ENCODE measurements at regions not wholly inside any gene's neighbourhood (a gene's known extent, or its start where the extent isn't known, plus 50 kb on each side); places are given as distances from the start of the nearest gene placed in this dataset.

DNA sequence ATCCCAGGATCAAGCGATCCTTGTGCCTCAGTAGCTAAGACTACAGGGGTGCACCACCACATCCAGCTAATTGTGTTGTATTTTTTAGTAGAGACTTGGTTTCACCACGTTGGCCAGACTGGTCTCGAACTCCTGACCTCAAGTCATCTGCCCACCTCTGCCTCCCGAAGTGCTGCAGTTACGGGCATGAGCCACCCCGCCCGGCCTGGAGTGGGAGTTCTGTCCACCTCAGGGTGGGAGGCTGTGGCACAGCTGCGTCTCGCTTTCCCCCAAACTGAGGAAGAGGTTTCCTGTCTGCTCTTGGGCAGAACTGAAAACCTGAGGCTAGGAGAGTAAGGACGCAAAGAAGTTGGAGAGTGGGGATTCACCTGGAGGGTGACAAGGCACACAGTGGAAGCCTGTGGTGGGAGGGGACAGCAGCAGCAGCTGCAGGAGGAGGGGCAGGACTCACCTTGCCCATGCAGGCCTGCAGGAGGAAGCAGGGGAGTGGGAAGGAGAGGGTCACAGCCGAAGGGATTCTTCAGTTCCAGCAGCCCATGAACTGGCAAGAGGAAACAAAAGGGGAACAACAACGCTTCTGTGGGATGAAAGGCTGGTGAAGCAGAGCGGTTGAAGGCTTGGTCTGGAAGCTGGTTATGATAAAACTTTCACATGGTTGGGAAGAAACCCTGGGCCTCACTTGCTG, 181.4 kb downstream of the GAS1 start:
- H3K79me2 ChIP-seq (ENCODE audit: control insufficient read depth, low read length): no peaks in the 10 kb centered on the region
- no peak overlapping the region for H3K4me3 ChIP-seq (ENCODE audit: low read length)
- H3K27ac ChIP-seq (ENCODE audit: low read depth, low read length): no peak overlapping the region
- TF ChIP-seq, protein P1, sequence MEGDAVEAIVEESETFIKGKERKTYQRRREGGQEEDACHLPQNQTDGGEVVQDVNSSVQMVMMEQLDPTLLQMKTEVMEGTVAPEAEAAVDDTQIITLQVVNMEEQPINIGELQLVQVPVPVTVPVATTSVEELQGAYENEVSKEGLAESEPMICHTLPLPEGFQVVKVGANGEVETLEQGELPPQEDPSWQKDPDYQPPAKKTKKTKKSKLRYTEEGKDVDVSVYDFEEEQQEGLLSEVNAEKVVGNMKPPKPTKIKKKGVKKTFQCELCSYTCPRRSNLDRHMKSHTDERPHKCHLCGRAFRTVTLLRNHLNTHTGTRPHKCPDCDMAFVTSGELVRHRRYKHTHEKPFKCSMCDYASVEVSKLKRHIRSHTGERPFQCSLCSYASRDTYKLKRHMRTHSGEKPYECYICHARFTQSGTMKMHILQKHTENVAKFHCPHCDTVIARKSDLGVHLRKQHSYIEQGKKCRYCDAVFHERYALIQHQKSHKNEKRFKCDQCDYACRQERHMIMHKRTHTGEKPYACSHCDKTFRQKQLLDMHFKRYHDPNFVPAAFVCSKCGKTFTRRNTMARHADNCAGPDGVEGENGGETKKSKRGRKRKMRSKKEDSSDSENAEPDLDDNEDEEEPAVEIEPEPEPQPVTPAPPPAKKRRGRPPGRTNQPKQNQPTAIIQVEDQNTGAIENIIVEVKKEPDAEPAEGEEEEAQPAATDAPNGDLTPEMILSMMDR (IDR thresholded peaks at IDR 0.05; ENCODE audit: low read depth, low read length, poor library complexity, severe bottlenecking): no peak
- no peak for TF ChIP-seq EZH2phosphoT487 (IDR thresholded peaks at IDR 0.05; ENCODE audit: borderline replicate concordance, low read length)
- H3K36me3 ChIP-seq (ENCODE audit: control insufficient read depth, low read length): no peaks in the 10 kb centered on the region
- peaks cover 3% of the 10 kb centered on the region; the same call in 1 of the 2 replicates for H3K9me3 ChIP-seq (ENCODE audit: control insufficient read depth, insufficient read depth, low read length)
- H3K27me3 ChIP-seq (ENCODE audit: control insufficient read depth, low read length): no peaks in the 10 kb centered on the region
- H3K9me2 ChIP-seq (replicated peaks; ENCODE audit: control insufficient read depth, low read length): no peaks in the 10 kb centered on the region
- H4K20me1 ChIP-seq (ENCODE audit: control insufficient read depth, insufficient read depth, low read depth, low read length): no peaks in the 10 kb centered on the region
- H3F3A ChIP-seq (ENCODE audit: control insufficient read depth, insufficient read depth): no peaks in the 10 kb centered on the region
- H3K4me2 ChIP-seq (ENCODE audit: low read length): no peak overlapping the region
- H3K4me1 ChIP-seq (ENCODE audit: control insufficient read depth, low read length): no peaks in the 10 kb centered on the region

DNA sequence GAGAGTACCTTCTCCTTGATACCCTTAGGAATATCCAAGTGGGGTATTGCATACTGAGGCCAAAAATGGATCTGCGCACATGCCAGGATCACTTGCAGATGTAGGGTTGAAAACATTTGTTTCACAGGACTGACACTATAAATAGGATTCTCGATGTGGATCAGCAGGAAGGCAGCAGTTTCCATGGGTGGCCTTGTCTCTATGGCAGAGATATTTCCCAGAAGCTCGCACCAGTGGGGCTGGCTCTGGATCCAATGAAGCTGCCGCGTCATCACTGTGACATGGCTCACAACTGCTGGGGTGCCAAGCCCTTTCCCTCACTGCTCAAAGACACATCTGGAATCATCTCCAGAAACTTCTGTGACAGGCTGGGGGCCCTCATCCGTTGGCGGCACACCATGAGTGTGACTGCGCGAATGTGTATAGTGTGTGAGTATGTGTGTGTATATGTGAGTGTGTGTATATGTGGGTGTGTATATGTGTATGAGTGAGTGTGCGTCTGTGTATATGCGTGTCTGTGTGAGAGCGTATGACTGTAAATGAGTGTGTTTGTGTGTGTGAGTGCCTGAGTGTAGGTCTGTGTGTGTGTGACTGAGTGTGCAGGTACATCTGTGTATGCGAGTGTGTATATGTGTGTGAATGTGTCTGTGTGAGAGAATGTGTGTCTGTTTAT, 182.5 kb downstream of the GAS1 start:
- H3F3A ChIP-seq (ENCODE audit: control insufficient read depth, insufficient read depth): no peaks in the 10 kb centered on the region
- H3K79me2 ChIP-seq (ENCODE audit: control insufficient read depth, low read length): no peaks in the 10 kb centered on the region
- no peak overlapping the region for H3K27ac ChIP-seq (ENCODE audit: low read depth, low read length)
- H3K9me2 ChIP-seq (replicated peaks; ENCODE audit: control insufficient read depth, low read length): no peaks in the 10 kb centered on the region
- H4K20me1 ChIP-seq (ENCODE audit: control insufficient read depth, insufficient read depth, low read depth, low read length): no peaks in the 10 kb centered on the region
- no peak overlapping the region for H3K4me2 ChIP-seq (ENCODE audit: low read length)
- no peaks in the 10 kb centered on the region for H3K27me3 ChIP-seq (ENCODE audit: control insufficient read depth, low read length)
- TF ChIP-seq EZH2phosphoT487 (IDR thresholded peaks at IDR 0.05; ENCODE audit: borderline replicate concordance, low read length): no peak
- TF ChIP-seq, protein P1 (IDR thresholded peaks at IDR 0.05; ENCODE audit: low read depth, low read length, poor library complexity, severe bottlenecking): no peak
- no peaks in the 10 kb centered on the region for H3K36me3 ChIP-seq (ENCODE audit: control insufficient read depth, low read length)
- H3K9me3 ChIP-seq (ENCODE audit: control insufficient read depth, insufficient read depth, low read length): peaks cover 3% of the 10 kb centered on the region; the same call in 1 of the 2 replicates
- no peak overlapping the region for H3K4me3 ChIP-seq (ENCODE audit: low read length)
- no peaks in the 10 kb centered on the region for H3K4me1 ChIP-seq (ENCODE audit: control insufficient read depth, low read length)

DNA sequence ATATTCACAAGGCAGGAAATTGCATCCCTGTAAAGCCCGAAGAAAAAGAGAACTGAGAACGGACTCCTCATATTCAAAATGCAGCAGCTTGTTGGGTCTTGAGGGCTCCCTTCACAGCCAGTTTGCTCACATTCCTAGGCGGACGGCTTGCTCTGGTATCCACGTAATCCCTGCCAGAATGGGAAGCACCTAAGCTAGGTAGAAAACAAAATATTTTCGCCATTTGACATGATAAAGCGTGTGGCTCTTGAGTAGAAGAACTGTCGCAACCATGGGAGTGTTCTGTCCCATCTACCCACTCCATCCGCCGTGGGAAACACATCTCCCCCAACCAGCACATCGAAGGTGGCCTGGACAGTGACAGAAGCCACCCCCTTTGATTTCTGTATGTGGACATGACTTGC, 183.1 kb downstream of the GAS1 start:
- peaks cover 3% of the 10 kb centered on the region; the same call in 1 of the 2 replicates for H3K9me3 ChIP-seq (ENCODE audit: control insufficient read depth, insufficient read depth, low read length)
- H3K4me1 ChIP-seq (ENCODE audit: control insufficient read depth, low read length): no peaks in the 10 kb centered on the region
- no peak overlapping the region for H3K27ac ChIP-seq (ENCODE audit: low read depth, low read length)
- H4K20me1 ChIP-seq (ENCODE audit: control insufficient read depth, insufficient read depth, low read depth, low read length): no peaks in the 10 kb centered on the region
- no peaks in the 10 kb centered on the region for H3K27me3 ChIP-seq (ENCODE audit: control insufficient read depth, low read length)
- no peaks in the 10 kb centered on the region for H3K36me3 ChIP-seq (ENCODE audit: control insufficient read depth, low read length)
- no peak overlapping the region for H3K4me2 ChIP-seq (ENCODE audit: low read length)
- no peak overlapping the region for H3K4me3 ChIP-seq (ENCODE audit: low read length)
- H3K79me2 ChIP-seq (ENCODE audit: control insufficient read depth, low read length): no peaks in the 10 kb centered on the region
- H3F3A ChIP-seq (ENCODE audit: control insufficient read depth, insufficient read depth): no peaks in the 10 kb centered on the region
- no peaks in the 10 kb centered on the region for H3K9me2 ChIP-seq (replicated peaks; ENCODE audit: control insufficient read depth, low read length)
- TF ChIP-seq, protein P1 (IDR thresholded peaks at IDR 0.05; ENCODE audit: low read depth, low read length, poor library complexity, severe bottlenecking): no peak
- TF ChIP-seq EZH2phosphoT487 (IDR thresholded peaks at IDR 0.05; ENCODE audit: borderline replicate concordance, low read length): no peak

Data from DOHH2 (cell line).